ENCODE measurements at regions not wholly inside any gene's neighbourhood (a gene's known extent, or its start where the extent isn't known, plus 50 kb on each side); places are given as distances from the start of the nearest gene placed in this dataset.

GRCh38 chr9:24620741-24621140, 75.0 kb upstream of the IZUMO3 start:
- BruUV-seq (replicated peaks) = no TSS peak

DNA sequence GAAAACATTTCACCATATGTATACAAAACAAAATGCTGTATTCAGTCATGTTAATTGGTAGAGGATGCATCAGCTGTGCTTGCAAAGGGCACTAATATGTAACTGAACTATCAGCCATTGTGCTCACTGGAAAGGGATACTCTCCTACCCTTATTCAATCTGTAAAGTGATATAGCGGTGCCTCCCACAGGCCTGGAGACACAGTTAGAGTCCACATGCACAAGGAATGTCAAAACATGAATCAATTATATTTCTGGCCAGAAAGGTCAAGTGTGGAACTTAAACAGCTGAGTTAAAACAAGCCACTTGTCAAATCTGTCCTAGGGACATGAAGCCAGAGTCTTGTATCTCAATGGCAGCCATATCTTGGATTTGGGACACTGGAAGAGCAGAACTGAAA, 71.2 kb upstream of the IZUMO3 start:
- no TSS peak for BruUV-seq (replicated peaks)
- no peak for ATAC-seq
- CTCF ChIA-PET (ENCODE audit: low intra/inter-chr PET ratio, low total read pairs) = no interaction called here
- TF ChIP-seq NONO (IDR thresholded peaks at IDR 0.05) = no peak
- no peak for TF ChIP-seq NONO (CRISPR knock-in tag; conservative IDR thresholded peaks at IDR 0.05)
- no peak for TF ChIP-seq ZNF547 (CRISPR knock-in tag; IDR thresholded peaks at IDR 0.05)
- TF ChIP-seq RNF219 (CRISPR knock-in tag; IDR thresholded peaks at IDR 0.05) = no peak
- no peak for TF ChIP-seq YEATS4 (CRISPR knock-in tag; IDR thresholded peaks at IDR 0.05; ENCODE audit: borderline replicate concordance)
- no peak for TF ChIP-seq ZBTB46 (CRISPR knock-in tag; IDR thresholded peaks at IDR 0.05; ENCODE audit: borderline replicate concordance)
- TF ChIP-seq FOXM1 (CRISPR knock-in tag; IDR thresholded peaks at IDR 0.05) = no peak
- TF ChIP-seq NFATC3 (CRISPR knock-in tag; IDR thresholded peaks at IDR 0.05) = no peak

More at GRCh38 chr9:24620741-24621140, 75.0 kb upstream of the IZUMO3 start:
- FAIRE-seq (no peak), DNase-seq (ENCODE audit: low spot score) (no peak), ATAC-seq (no peak)
- intact Hi-C loops (cut with micrococcal nuclease; ENCODE audit: unreplicated experiment) = no loop called here
- H3K27me3 ChIP-seq (ENCODE audit: control insufficient read depth in 1 of 2, insufficient read depth in 2 of 2, low read length in 2 of 2) = no peaks in the 10 kb centered on the region
- ChIA-PET CTCF (ENCODE audit: low intra/inter-chr PET ratio, low total read pairs) (no interaction called here), POLR2A (no interaction called here)
- H2AFZ ChIP-seq (ENCODE audit: low read length) = no peak overlapping the region
- no peak overlapping the region for H3K27ac ChIP-seq (ENCODE audit: extremely low read length, insufficient read depth, low read length)
- H3K36me3 ChIP-seq (replicated peaks in 1 of 2; ENCODE audit: control insufficient read depth in 1 of 2, insufficient read depth in 2 of 2, low read length in 2 of 2) = no peaks in the 10 kb centered on the region
- no peak for TF ChIP-seq ZNF20 (CRISPR knock-in tag; IDR thresholded peaks at IDR 0.05)
- no peak for TF ChIP-seq ISL2 (CRISPR knock-in tag; IDR thresholded peaks at IDR 0.05)
- TF ChIP-seq MXD1 (CRISPR knock-in tag; IDR thresholded peaks at IDR 0.05) = no peak
- no peak for TF ChIP-seq ZBTB14 (CRISPR knock-in tag; IDR thresholded peaks at IDR 0.05)
- no peak for TF ChIP-seq ZNF567 (CRISPR knock-in tag; IDR thresholded peaks at IDR 0.05; ENCODE audit: borderline replicate concordance)
- no peak overlapping the region for H3K4me2 ChIP-seq (ENCODE audit: low read depth, low read length)
- no peak overlapping the region for H3K9ac ChIP-seq (ENCODE audit: insufficient read depth, low read depth, low read length)
- H3K79me2 ChIP-seq (ENCODE audit: insufficient read depth, low read length) = no peaks in the 10 kb centered on the region
- H3K4me1 ChIP-seq (ENCODE audit: insufficient read depth, low read length) = no peaks in the 10 kb centered on the region
- H3K9me3 ChIP-seq (ENCODE audit: low read length) = peaks cover 63% of the 10 kb centered on the region
- no peaks in the 10 kb centered on the region for H4K20me1 ChIP-seq (ENCODE audit: insufficient read depth, low read length)
- H3K4me3 ChIP-seq (replicated peaks in 1 of 3; ENCODE audit: insufficient read depth in 1 of 3, low read depth in 2 of 3, low read length in 3 of 3) = no peak overlapping the region
- in situ Hi-C loops (cut with HindIII; ENCODE audit: extremely low pct_ligation_motif_present, low pct_unique_long_range_greater_than_20kb) = no loop called here

More for the DNA sequence above, 71.2 kb upstream of the IZUMO3 start:
- H3K9me3 ChIP-seq (ENCODE audit: low read length) = peaks cover 58% of the 10 kb centered on the region
- no peaks in the 10 kb centered on the region for H3K79me2 ChIP-seq (ENCODE audit: insufficient read depth, low read length)
- FAIRE-seq = no peak
- no peak overlapping the region for H2AFZ ChIP-seq (ENCODE audit: low read length)
- no peaks in the 10 kb centered on the region for H3K27me3 ChIP-seq (ENCODE audit: control insufficient read depth in 1 of 2, insufficient read depth in 2 of 2, low read length in 2 of 2)
- WGBS (ENCODE audit: low lambda C conversion rate) = 13% methylated on average over 1 of the region's 1 CpG
- no peak overlapping the region for H3K4me3 ChIP-seq (replicated peaks in 1 of 3; ENCODE audit: insufficient read depth in 1 of 3, low read depth in 2 of 3, low read length in 3 of 3)
- POLR2A ChIA-PET = no interaction called here
- H3K36me3 ChIP-seq (replicated peaks in 1 of 2; ENCODE audit: control insufficient read depth in 1 of 2, insufficient read depth in 2 of 2, low read length in 2 of 2) = no peaks in the 10 kb centered on the region
- in situ Hi-C loops (cut with HindIII; ENCODE audit: extremely low pct_ligation_motif_present, low pct_unique_long_range_greater_than_20kb) (no loop called here), intact Hi-C loops (cut with micrococcal nuclease; ENCODE audit: unreplicated experiment) (no loop called here)
- H3K4me2 ChIP-seq (ENCODE audit: low read depth, low read length) = no peak overlapping the region
- no peak overlapping the region for H3K27ac ChIP-seq (ENCODE audit: extremely low read length, insufficient read depth, low read length)
- no peaks in the 10 kb centered on the region for H3K4me1 ChIP-seq (ENCODE audit: insufficient read depth, low read length)
- no peak overlapping the region for H3K9ac ChIP-seq (ENCODE audit: insufficient read depth, low read depth, low read length)
- no peaks in the 10 kb centered on the region for H4K20me1 ChIP-seq (ENCODE audit: insufficient read depth, low read length)
- DNase-seq (ENCODE audit: low spot score) = no peak

Measured in HepG2 (cell line).